K562 (cell line): ENCODE measurements at regions not wholly inside any gene's neighbourhood (a gene's known extent, or its start where the extent isn't known, plus 50 kb on each side); places are given as distances from the start of the nearest gene placed in this dataset.

Experiments used
- ATAC-seq: fragments of 200-7000 bp; cut with Tn5 transposase; 3 replicates; pipeline ENCODE4 v1.9.1; 2020; ENCODE audit warnings: moderate library complexity
- BruUV-seq: library from RNA; stranded (reverse); fragments of 400-500 nt; replicated peaks from 2 replicates; lab custom pipeline; 2021; lab: Mats Ljungman, UMichigan
- CTCF ChIA-PET: fragments of 300-600 bp; formaldehyde crosslinking; extraction: SDS; loops from one replicate; lab custom pipeline; 2021; ENCODE audit warnings: low intra/inter-chr PET ratio; lab: Yijun Ruan, JAX
- POLR2A ChIA-PET: fragments of 300-600, 350-650 bp; sonication (Branson Sonifier 250); formaldehyde crosslinking; extraction: SDS; loops from one replicate; lab custom pipeline; 2021; ENCODE audit warnings: antibody characterized with exemption, inconsistent platforms; lab: Yijun Ruan, JAX
- DNase-seq, 4 experiments: peaks; one replicate each; pipeline versions ENCODE4 v3.0.0 to v3.0.0-alpha.2; 2011 to 2018; ENCODE audit warnings: low spot score in 3 of 4, mixed read lengths in 3 of 4; ENCODE audit errors: extremely low read depth in 1 of 4
- FAIRE-seq: peaks from 2 replicates; lab custom pipeline; 2011; peaks lifted over from hg19 to GRCh38; lab: Jason Lieb, UNC
- H2AFZ ChIP-seq: 2 replicates; pipeline ENCODE4 v1.6.0; 2011; ENCODE audit warnings: low read depth, low read length, control low read depth, inconsistent platforms
- H3K27ac ChIP-seq: fragments of 200-600 bp; 3 replicates; pipeline ENCODE4 v1.8.0; 2011; ENCODE audit warnings: low read depth, mild to moderate bottlenecking, control low read depth, inconsistent platforms, low read length, moderate library complexity, mixed read lengths; ENCODE audit errors: extremely low read depth
- H3K27me3 ChIP-seq, 2 experiments: fragments of 300-600 bp in 1 of 2; 2 replicates in 1 of 2; 3 replicates in 1 of 2; pipeline versions ENCODE4 v1.6.0 to v1.8.0; 2011; ENCODE audit warnings: inconsistent platforms in 2 of 2, low read length in 2 of 2, mild to moderate bottlenecking in 1 of 2, mixed read lengths in 1 of 2, moderate library complexity in 1 of 2; ENCODE audit not compliant: control insufficient read depth in 2 of 2, insufficient read depth in 2 of 2
- H3K36me3 ChIP-seq: fragments of 300-600 bp; 3 replicates; pipeline ENCODE4 v1.8.0; 2011; ENCODE audit warnings: mild to moderate bottlenecking, low read length, inconsistent platforms; ENCODE audit not compliant: control insufficient read depth, insufficient read depth
- H3K4me1 ChIP-seq, 2 experiments: fragments of 200-600 bp in 1 of 2; replicated peaks in 1 of 2; 2 replicates in 1 of 2; 3 replicates in 1 of 2; pipeline versions ENCODE4 v1.5.1 to v1.8.0; 2011; ENCODE audit warnings: inconsistent platforms in 2 of 2, low read length in 2 of 2, mild to moderate bottlenecking in 1 of 2, mixed read lengths in 1 of 2, moderate library complexity in 1 of 2; ENCODE audit not compliant: control insufficient read depth in 2 of 2, insufficient read depth in 2 of 2
- H3K4me2 ChIP-seq: 2 replicates; pipeline ENCODE4 v1.6.1; 2011; ENCODE audit warnings: low read length, control low read depth, inconsistent platforms, mixed read lengths; ENCODE audit not compliant: insufficient read depth
- H3K4me3 ChIP-seq: fragments of 200-600 bp; sonication (generic), shearing (Covaris generic); 2 replicates; pipeline ENCODE4 v1.5.1; 2016; ENCODE audit warnings: control low read depth, inconsistent platforms
- H3K79me2 ChIP-seq: fragments of 200-600 bp; 3 replicates; pipeline ENCODE4 v1.8.0; 2011; ENCODE audit warnings: low read length, inconsistent platforms; ENCODE audit not compliant: control insufficient read depth, insufficient read depth
- H3K9ac ChIP-seq, 2 experiments: 2 replicates each; pipeline versions ENCODE4 v1.6.0 to v1.6.1; 2011; ENCODE audit warnings: low read depth in 2 of 2, low read length in 2 of 2, control low read depth in 1 of 2, inconsistent platforms in 1 of 2, mild to moderate bottlenecking in 1 of 2, mixed read lengths in 1 of 2; ENCODE audit not compliant: insufficient read depth in 1 of 2
- H3K9me1 ChIP-seq: one replicate; pipeline ENCODE4 v1.6.0; 2011; ENCODE audit warnings: inconsistent platforms, mild to moderate bottlenecking, low read length, moderate library complexity; ENCODE audit not compliant: control insufficient read depth, insufficient read depth
- H3K9me3 ChIP-seq: replicated peaks from 2 replicates; pipeline ENCODE4 v1.5.1; 2011; ENCODE audit warnings: low read depth, low read length, inconsistent platforms; ENCODE audit not compliant: control insufficient read depth, insufficient read depth
- H4K20me1 ChIP-seq: replicated peaks from 2 replicates; pipeline ENCODE4 v1.6.1; 2011; ENCODE audit warnings: low read length, inconsistent platforms, mixed read lengths; ENCODE audit not compliant: control insufficient read depth, insufficient read depth
- CAMTA2 ChIP-seq: fragments of 250-450 bp; sonication (Bioruptor Pico); conservative IDR thresholded peaks from 2 replicates; pipeline ENCODE4 v1.5.1; 2022
- E2F4 ChIP-seq: sonication (generic); formaldehyde crosslinking; IDR thresholded peaks from 2 replicates; pipeline ENCODE4 v1.8.0; 2022; ENCODE audit warnings: mild to moderate bottlenecking, low read depth, missing genetic modification reagents
- LARP7 ChIP-seq: fragments of 450-650 bp; IDR thresholded peaks from 2 replicates; pipeline ENCODE4 v1.6.1; 2016
- NCOA1 ChIP-seq: fragments of 450-650 bp; IDR thresholded peaks from 2 replicates; pipeline ENCODE4 v1.6.1; 2016; ENCODE audit warnings: low read depth
- NR1H2 ChIP-seq: sonication (generic); formaldehyde crosslinking; IDR thresholded peaks from 2 replicates; pipeline ENCODE4 v1.4.0; 2020; ENCODE audit warnings: mild to moderate bottlenecking, missing genetic modification reagents
- PCBP2 ChIP-seq: fragments of 200-400 bp; formaldehyde crosslinking; IDR thresholded peaks from 2 replicates; pipeline ENCODE4 v1.6.1; 2018; ENCODE audit warnings: low read length, low read depth, mild to moderate bottlenecking, moderate library complexity; ENCODE audit not compliant: poor library complexity, severe bottlenecking
- ZNF384 ChIP-seq: IDR thresholded peaks from 2 replicates; pipeline ENCODE4 v1.6.1; 2012; ENCODE audit warnings: low read depth, low read length, improper control_type of control experiment
- in situ Hi-C: fragments of 300-500 bp; cut with MboI; formaldehyde crosslinking; loops from 4 replicates; pipeline ENCODE4 v1.15.0; 2018; ENCODE audit warnings: inconsistent platforms, mixed read lengths
- intact Hi-C: fragments of 100-400 bp; cut with micrococcal nuclease; formaldehyde crosslinking; loops from 2 replicates; pipeline ENCODE4 v1.14.2; 2022
- TF ChIP-seq, protein P1 (sequence below): sonication (generic); formaldehyde crosslinking; IDR thresholded peaks from 2 replicates; pipeline ENCODE4 v1.9.0; 2022; ENCODE audit warnings: mild to moderate bottlenecking, missing genetic modification reagents
- TF ChIP-seq, protein P2 (sequence below): fragments of 250-450 bp; sonication (Bioruptor Pico); IDR thresholded peaks from 2 replicates; pipeline ENCODE4 v1.8.0; 2022; ENCODE audit warnings: inconsistent platforms
- TF ChIP-seq, protein P3 (sequence below): fragments of 250-450 bp; sonication (Bioruptor Pico); IDR thresholded peaks from 2 replicates; pipeline ENCODE4 v1.5.0; 2021; ENCODE audit warnings: mild to moderate bottlenecking, moderate library complexity

- H3K27ac ChIP-seq = no peak overlapping the region
- no peak overlapping the region for H3K4me3 ChIP-seq
- no peak overlapping the region for H2AFZ ChIP-seq
- in situ Hi-C loops = no loop called here
- H3K9me1 ChIP-seq = no peaks in the 10 kb centered on the region
- H4K20me1 ChIP-seq = no peaks in the 10 kb centered on the region
- H3K4me1 ChIP-seq = no peaks in the 10 kb centered on the region
- H3K27me3 ChIP-seq = no peaks in the 10 kb centered on the region
- H3K36me3 ChIP-seq = no peaks in the 10 kb centered on the region
- FAIRE-seq (no peak), DNase-seq (no peak), ATAC-seq (no peak)
- CTCF ChIA-PET = no interaction called here
- intact Hi-C loops = no loop called here
- no peaks in the 10 kb centered on the region for H3K79me2 ChIP-seq
- POLR2A ChIA-PET = no interaction called here
- no peak overlapping the region for H3K4me2 ChIP-seq
- H3K9me3 ChIP-seq = 0 out of 2 replicates have a peak, but pooled peaks cover 4% of the 10 kb centered on the region
- TF ChIP-seq E2F4 (CRISPR knock-in tag) = no peak
- no peak for TF ChIP-seq CAMTA2 (CRISPR knock-in tag)
- TF ChIP-seq, protein P1, sequence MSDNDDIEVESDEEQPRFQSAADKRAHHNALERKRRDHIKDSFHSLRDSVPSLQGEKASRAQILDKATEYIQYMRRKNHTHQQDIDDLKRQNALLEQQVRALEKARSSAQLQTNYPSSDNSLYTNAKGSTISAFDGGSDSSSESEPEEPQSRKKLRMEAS (CRISPR knock-in tag) = no peak
- no peak for TF ChIP-seq ZNF384
- no peak for TF ChIP-seq NR1H2 (CRISPR knock-in tag)
- TF ChIP-seq, protein P2, sequence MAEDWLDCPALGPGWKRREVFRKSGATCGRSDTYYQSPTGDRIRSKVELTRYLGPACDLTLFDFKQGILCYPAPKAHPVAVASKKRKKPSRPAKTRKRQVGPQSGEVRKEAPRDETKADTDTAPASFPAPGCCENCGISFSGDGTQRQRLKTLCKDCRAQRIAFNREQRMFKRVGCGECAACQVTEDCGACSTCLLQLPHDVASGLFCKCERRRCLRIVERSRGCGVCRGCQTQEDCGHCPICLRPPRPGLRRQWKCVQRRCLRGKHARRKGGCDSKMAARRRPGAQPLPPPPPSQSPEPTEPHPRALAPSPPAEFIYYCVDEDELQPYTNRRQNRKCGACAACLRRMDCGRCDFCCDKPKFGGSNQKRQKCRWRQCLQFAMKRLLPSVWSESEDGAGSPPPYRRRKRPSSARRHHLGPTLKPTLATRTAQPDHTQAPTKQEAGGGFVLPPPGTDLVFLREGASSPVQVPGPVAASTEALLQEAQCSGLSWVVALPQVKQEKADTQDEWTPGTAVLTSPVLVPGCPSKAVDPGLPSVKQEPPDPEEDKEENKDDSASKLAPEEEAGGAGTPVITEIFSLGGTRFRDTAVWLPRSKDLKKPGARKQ (CRISPR knock-in tag) = no peak
- TF ChIP-seq LARP7 = no peak
- TF ChIP-seq NCOA1 = no peak
- TF ChIP-seq, protein P3, sequence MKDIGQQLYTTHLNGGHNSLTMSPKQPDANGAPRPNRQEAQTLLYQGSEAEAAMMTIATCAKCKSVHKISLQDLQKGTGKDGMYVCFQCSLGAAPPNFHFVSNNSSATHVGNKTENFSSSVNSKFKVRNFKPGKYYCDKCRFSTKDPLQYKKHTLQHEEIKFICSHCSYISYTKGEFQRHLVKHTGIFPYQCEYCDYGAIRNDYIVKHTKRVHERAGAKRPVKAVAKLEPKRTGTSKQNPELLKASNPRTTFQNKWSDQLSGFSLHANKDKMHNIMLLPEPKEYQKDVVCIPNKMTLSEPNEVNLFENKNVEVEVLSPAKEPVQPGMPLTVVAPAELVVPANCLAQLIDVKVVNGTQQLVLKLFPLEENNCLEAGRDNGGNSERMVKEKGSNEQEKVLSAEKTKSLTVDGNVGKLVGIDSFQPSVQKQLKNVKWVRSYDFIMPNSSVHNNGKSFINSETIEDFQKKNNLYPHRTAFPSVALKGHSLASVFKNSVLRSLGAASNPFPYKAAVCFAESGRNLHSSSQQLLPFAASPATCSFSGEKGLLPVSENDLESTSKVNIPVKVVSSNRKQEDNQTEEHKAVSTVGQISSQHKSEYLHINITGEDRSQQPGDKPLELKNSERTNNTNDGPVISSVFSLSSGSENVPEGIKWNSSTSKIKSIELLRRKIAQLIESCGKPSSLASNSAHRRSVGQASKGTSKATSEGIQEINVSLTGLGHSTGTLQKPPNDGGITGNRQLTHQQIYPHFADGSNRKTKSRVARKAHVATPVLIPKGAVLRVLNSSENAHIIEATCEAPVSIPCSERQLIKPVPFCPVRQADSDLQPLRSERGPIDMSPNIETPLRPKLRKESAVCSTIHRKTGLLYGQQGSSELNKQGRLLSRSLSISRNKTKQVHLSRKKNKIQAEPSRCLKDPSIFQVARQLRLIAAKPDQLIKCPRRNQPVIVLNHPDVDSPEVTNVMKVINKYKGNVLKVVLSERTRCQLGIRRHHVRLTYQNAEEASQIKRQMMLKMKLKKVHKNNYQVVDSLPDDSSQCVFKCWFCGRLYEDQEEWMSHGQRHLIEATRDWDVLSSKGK (CRISPR knock-in tag) = no peak
- no peak for TF ChIP-seq PCBP2
- no TSS peak for BruUV-seq
- no peak overlapping the region for H3K9ac ChIP-seq
Observed at GRCh38 chr5:92951746-92952145, 629.3 kb downstream of the NR2F1-AS1 start.
